ENCODE measurements at regions not wholly inside any gene's neighbourhood (a gene's known extent, or its start where the extent isn't known, plus 50 kb on each side); places are given as distances from the start of the nearest gene placed in this dataset.

- no peak for DNase-seq
These were observed 248.8 kb downstream of the HS3ST3A1 start for GRCh38 chr17:13352747-13353415.

- no peak for DNase-seq
These were observed 250.7 kb downstream of the HS3ST3A1 start for GRCh38 chr17:13351046-13351445.

- DNase-seq = no peak
These were observed 251.3 kb downstream of the HS3ST3A1 start for GRCh38 chr17:13350466-13350865.

- DNase-seq = peak; percentile 9
These were observed 254.6 kb downstream of the HS3ST3A1 start for GRCh38 chr17:13346996-13347762.

GRCh38 chr17:13346592-13346991 is 255.1 kb downstream of the HS3ST3A1 start:
- no peak for DNase-seq

- DNase-seq = no peak
These were observed 255.6 kb downstream of the HS3ST3A1 start for GRCh38 chr17:13346081-13346533.

GRCh38 chr17:13338421-13338820 is 263.3 kb downstream of the HS3ST3A1 start:
- DNase-seq = no peak

GRCh38 chr17:13337864-13338371 is 263.8 kb downstream of the HS3ST3A1 start:
- DNase-seq = peak; percentile 6

- DNase-seq = no peak
These were observed 264.6 kb downstream of the HS3ST3A1 start for GRCh38 chr17:13337151-13337550.

- no peak for DNase-seq
These were observed 267.4 kb downstream of the HS3ST3A1 start for GRCh38 chr17:13334374-13334773.

- DNase-seq = no peak
These were observed 268.1 kb downstream of the HS3ST3A1 start for GRCh38 chr17:13333661-13334060.

- DNase-seq = no peak
These were observed 269.5 kb downstream of the HS3ST3A1 start for GRCh38 chr17:13332207-13332606.

- no peak for DNase-seq
These were observed 272.3 kb downstream of the HS3ST3A1 start for GRCh38 chr17:13329421-13329820.

GRCh38 chr17:13323990-13324389 is 277.7 kb downstream of the HS3ST3A1 start:
- no peak for DNase-seq

- DNase-seq = no peak
These were observed 279.6 kb downstream of the HS3ST3A1 start for GRCh38 chr17:13321951-13322701.

- DNase-seq = no peak
These were observed 281.5 kb downstream of the HS3ST3A1 start for GRCh38 chr17:13320046-13320785.

- DNase-seq = no peak
These were observed 285.1 kb downstream of the HS3ST3A1 start for GRCh38 chr17:13316657-13317056.

GRCh38 chr17:13311306-13311705 is 290.4 kb downstream of the HS3ST3A1 start:
- DNase-seq = no peak

GRCh38 chr17:13310858-13311257 is 290.9 kb downstream of the HS3ST3A1 start:
- DNase-seq = no peak

GRCh38 chr17:13306310-13306962 is 288.6 kb upstream of the ELAC2 start:
- peak; percentile 4 for DNase-seq

- DNase-seq = no peak
These were observed 285.2 kb upstream of the ELAC2 start for GRCh38 chr17:13302983-13303382.

- no peak for DNase-seq
These were observed 284.6 kb upstream of the ELAC2 start for GRCh38 chr17:13302419-13302818.
